ENCODE measurements at regions not wholly inside any gene's neighbourhood (a gene's known extent, or its start where the extent isn't known, plus 50 kb on each side); places are given as distances from the start of the nearest gene placed in this dataset.

GRCh38 chr2:166700079-166700478 lies 188.2 kb upstream of the XIRP2 start:
- TF ChIP-seq GATA3 (IDR thresholded peaks at IDR 0.05; ENCODE audit: low read depth, low read length) = no peak
- no peak for TF ChIP-seq GATA2 (IDR thresholded peaks at IDR 0.05; ENCODE audit: low read depth, low read length)

Data from SH-SY5Y (cell line).